HG02623 (cell line): ENCODE measurements at regions not wholly inside any gene's neighbourhood (a gene's known extent, or its start where the extent isn't known, plus 50 kb on each side); places are given as distances from the start of the nearest gene placed in this dataset.

Source experiments
- ATAC-seq: cut with Tn5 transposase; IDR thresholded peaks from one replicate; pipeline ENCODE4 v1.9.1; 2021; ENCODE audit warnings: moderate library complexity; ENCODE audit not compliant: unreplicated experiment

DNA sequence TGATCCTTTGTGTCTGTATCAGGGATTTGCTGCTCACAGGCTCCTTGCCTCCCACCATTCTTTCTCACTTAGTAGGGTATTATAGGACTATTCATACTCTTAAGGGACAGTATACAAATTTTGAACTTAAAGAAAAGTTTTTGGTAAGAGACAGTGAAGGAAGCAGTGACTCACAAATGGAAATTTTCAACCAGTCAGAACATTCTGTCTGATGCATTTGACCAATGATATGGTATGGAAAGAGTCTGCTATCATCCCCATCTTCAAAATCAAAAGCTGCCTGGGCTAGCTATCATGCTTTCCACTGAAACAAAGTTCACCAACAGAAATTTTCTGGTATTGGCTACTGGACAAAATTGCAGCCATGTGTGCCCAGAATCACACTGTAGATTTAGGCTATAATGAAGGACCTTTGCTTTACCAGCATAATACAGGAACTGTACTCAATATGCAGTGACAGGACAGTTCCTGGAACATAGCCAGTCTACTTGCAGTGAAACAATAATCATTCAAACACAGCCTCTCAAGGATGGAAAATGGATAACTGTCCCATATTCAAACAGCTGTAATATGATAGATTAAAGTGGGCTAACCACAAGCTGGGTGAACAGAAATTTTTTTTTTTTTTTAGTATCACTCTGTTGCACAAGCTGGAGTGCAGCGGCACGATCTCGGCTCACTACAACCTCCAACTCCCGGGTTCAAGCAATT lies 109.0 kb upstream of the ACSL4 start:
- ATAC-seq, result no peak

DNA sequence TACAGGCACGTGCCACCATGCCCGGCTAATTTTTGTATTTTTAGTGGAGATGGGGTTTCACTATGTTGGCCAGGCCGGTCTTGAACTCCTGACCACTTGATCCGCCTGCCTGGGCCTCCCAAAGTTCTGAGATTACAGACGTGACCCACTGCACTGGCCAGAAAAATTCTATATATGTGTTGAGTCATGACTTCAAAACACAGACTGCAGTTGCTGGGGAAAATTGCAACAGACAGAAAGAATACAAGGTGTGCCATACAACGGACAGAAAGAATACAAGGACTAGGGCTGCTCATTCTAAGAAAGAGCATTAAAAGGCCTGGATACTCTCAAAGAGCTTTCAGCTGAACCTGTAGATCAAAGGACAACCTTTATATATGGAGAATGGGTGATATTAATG lies 109.6 kb upstream of the ACSL4 start:
- no peak for ATAC-seq

DNA sequence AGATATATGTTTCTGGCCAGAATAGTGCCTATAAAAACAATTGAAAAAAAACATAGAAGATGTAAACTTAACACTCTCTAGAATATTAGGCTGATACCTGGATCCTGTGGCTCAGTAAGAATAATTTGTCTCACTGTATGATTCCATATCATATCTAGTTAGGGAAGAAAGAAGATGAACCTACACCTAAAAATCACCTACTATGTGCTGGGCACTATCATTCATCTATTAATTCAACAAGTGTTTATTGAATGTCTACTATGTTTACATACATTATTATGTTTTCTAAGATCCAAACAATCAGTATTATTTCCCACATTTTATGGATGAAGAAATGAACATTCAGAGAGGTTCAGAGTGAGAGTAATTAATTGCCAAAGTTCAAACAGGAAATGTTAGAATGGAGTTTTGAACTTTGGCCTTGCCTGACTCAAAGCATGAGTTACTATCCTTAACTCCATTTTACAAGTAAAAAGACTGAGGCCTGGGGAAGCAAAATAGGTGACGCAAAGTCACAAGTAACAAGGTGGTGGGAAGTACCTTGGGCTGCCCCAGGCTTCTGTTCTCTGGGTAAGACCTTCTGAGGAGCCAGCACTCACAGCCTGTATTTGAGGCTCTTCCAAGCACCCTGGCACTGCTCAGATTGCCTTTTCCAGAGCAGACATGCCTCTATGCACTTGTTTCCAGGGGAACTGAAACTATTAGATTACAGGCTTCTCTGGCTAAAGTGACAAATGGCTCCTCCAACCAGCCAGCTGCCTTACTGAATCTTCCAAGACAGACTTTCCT lies 111.1 kb upstream of the ACSL4 start:
- ATAC-seq, result no peak

DNA sequence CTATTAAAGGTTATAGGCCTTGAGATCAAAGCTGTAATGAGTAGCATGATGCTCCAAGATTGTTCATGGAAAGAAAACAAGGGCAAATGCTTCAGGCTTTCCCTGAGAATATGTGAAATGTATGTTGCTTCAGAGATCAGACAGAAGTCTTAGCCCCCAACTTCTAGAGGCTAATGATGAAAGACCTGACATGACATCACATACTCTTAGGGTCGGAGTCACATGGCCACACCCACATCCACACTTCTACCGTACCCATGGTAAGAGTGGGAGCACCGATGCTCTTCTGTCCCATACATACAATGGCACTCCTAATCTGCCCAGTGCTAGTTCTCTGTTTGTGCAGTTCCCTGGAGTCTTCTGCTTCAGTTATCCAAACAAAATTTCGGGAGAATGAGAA lies 111.9 kb upstream of the ACSL4 start:
- no peak for ATAC-seq

DNA sequence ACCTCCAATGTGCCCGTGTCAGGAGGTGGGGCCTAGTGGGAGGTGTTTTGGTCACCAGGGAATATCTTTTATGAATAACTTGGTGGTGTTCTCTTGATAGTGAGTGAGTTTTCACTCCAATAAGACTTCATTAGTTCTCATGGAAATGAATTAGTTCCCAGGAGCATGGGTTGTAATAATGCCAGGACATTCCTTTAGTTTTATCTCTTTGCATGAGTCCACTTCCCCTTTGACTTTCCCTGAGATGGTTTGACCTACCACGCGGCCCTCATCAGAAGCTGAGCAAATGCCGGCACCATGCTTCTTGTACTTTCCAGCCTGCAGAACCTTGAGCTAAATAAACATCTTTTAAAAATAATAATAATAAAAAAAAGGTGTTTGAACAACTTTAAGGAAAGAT lies 112.9 kb upstream of the ACSL4 start:
- ATAC-seq, result no peak

DNA sequence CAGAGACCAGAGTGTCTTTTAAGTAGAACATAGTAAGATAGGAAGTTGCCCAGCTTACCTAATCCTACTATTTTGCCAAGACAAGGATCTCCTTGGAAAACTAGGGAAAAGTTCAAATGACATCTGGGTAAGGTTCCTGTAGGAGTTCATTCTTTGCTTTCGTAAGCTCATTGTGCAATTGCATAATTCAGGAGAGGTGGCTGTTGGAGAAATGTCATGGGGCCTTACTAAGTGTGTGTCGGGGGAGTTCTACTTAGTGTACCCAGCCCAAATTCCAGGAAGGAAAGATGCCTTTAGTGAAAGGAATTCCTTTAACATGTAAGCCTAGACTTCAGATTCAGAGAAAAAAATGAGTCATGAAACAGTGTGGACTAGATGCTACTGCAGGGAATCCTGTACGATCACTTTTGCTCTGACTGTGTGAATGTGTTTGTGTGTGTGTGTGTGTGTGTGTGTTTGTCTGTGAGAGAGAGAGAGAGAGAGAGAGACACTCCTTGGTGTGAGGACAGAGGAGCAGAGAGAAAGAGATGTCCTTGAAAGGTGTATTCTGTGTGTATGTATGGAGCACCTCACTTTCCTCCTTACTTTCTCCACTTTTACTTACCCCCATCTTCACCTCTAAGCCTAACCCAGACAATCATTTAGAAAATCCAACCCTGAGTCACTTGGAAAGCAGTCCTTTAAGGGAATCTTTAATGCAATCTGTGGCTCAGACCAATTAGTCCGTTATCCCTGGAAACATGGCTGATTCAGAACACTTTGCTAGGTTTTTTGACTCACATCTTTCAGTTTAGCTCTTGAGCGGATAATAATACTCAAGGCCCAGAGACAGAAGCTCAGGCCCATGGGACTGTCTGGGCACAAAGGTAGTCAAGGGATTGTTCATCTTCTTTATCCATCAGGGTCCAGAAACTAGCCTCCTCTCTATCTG lies 114.5 kb upstream of the ACSL4 start:
- no peak for ATAC-seq

DNA sequence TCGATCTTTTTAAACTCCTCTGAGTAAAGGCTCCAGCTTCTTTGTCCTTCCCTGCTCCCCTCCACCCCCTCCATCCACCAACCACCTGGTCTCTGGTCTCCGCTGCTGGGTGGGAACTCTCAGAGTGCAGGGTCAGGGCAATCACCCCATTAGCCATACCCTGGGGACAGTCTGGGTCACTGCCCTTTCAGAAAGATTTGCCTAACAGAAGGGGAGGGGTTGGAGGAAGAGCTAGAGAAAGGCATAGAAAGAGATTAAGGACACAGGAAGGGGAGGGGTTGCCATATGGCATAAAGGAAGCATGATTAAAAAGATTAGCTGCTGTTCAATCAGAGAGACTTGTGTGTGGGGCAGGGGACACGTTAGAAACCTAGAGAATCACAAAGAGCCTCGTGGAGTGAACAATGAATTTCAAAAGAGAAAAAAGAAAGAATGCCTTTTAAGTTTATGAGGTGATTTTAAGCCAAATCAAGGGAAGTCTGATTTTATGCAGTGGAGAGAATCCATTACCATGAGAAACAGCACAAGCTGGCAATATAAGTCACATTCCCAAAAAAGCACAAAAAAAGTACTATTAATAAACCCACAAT lies 115.5 kb upstream of the ACSL4 start:
- peak; percentile 76 for ATAC-seq

DNA sequence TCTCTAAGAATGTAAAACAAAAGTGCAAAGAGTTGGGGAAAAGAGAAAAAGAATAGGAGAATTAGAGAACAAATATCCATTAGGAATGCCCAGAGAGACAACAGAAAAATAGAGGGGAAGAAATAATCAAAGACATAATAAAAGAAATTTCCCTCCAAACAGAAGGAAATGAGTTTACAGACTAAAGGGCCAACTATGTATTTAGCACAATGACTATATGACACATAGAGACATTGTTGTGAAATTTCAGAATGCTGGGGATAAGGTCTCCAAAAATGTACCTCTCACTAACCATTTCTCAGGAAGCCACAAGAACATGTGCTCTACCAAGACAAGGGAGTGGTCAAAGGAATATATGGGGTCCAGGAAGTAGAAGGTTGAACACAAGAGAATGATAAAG lies 121.0 kb upstream of the ACSL4 start:
- no peak for ATAC-seq

DNA sequence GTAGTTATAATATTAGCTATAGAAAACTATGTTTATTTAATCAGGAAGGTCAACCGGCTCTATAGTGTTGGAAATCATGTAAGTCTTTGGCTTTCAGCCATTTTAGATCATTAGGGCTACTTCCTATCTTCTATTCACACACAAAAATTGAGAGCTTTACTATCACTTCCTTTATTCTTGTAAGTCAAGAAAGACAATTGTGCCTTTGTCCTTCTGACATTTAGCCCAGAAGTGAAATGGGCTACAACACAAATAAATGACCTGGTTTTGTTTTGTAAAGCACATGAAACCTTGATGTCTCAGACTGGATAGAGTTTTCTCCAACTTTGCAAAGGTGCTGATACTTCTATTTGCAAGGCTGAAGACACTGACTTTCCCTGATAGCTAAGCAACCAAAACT lies 122.4 kb upstream of the ACSL4 start:
- no peak for ATAC-seq

DNA sequence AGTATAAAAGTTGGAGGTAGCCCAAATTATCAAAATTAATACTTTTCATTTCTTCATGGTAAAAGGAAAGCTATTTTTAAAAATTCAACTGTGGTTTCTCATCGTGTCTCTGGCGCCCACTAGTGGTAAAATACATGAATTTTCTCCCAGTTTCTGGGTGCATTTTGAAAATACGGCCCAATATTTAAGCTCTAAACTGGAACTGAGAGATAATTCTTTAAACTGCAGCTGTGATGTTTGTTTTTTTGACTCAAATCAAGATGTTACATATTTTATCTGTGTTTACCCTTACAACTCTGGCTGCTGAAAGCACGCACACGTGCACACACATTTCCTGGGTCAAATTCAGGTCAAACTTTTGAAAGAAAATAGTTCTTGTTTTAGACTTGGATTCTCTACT lies 123.9 kb upstream of the ACSL4 start:
- no peak for ATAC-seq

DNA sequence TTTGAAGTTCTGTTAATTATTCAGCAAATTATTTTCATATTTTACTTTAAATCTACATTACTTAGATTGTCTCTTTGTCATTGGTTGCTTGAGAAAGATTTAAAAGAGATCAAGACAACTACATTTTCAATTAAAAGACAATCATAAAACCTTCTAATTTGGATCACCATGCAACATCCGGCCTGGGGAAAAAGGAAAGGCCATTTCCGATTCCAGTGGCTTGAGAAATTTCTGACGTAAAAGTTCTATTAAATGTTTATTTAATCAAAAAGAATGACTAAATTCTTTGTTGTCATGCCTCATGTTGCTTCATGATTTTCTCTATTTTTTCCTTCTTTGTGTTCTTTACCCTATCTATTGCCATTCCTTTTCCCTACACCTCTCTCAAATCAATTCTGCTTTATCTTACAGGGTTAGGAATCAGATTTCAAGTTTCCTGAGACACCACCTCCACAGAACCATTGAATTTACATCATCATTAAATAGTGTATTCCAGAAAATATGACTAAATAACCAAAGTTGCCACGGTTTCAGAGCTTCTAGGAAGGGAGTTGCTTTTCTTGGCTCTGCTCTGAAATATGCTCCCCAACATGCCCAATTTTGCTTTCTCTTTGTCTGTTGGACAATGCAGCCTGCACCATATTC lies 124.6 kb upstream of the ACSL4 start:
- ATAC-seq, result no peak

DNA sequence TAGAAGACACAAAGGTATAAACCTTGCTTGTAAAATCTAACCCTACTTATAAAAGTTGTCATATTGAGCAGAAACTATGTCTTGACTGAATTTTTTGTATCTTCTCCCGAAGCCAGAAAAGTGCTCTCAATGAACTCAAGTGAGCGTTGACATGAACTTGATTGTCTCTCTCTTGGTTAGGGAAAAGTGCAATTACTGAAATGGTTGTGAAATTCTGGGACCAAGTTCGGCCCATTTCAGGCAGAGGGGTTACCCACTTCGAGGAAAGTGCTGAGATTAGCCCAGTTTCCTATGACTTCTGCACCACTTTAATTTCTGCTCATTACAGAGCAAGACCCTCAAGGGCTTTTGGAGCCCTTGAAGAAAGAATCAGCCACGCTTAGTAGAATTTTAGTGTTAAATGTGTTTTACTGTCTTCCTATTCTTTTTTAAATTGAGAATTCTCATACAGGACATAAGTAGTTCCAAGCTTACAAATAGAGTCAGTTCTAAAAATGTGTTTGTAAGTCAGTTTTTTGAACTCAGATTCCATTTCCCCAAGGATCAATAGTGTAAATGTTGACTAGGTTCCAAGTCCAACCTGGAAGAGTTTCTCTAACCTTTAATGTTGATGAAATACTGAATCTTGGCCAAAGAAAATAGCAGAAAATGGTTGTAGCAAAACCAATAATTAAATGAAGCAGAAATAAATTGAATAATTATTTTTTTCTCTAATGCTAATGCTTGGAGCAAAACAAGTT lies 125.7 kb upstream of the ACSL4 start:
- no peak for ATAC-seq

DNA sequence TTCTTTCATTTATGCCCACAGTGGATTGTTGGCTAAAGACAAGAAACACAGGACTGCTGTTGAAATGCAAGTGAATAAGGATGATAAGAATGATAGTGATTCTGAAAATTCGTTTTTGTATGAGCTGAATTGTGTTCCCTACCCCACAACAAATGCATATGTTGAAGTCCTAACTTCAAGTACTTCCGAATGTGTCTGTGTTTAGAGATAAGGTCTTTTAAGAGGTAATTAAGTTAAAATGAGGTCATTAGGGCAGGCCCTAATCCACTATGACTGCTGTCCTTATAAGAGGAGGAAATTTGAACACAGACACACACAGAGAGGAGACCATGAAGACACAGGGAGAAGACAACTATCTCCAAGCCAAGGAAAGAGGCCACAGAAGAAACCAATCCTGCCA lies 126.6 kb upstream of the ACSL4 start:
- ATAC-seq, result no peak

DNA sequence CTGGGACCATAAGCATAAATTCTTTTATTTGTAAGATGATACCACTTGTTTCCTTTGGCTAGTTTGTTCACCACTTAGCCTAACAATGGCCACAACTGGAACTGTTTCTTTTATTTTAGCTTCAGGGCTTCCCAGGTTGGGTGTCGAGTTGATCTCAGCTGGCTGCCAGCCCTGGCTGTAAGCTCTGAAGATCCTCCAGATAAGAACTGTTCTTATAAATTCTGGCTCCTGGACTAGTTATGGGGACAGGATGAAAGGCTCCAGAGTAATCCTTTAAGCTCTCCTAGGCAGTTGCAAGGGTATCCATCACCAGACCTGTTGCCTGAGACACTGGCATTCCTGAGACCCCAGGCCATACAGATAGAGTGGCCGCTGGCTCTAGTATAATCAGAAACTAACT lies 129.4 kb upstream of the ACSL4 start:
- ATAC-seq, result no peak

DNA sequence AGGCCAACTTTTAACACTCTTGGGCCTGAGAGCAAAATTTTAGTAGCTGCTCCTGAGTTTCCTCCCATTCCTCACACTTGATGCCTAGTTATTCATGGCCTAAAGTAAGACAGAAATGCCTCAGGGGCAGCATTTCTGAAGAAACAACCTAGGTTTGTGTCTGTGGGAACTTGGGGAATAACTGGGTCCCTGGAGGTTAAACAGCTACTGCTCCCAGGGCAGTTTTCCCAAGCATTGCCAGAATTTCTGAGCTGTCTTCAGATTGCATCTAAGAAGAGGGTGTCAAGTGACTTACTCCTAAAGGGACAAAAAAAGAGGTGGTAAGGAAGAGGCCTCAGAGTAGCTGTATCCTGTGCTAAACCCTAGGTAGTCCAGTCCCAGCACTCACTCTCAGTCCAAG lies 130.8 kb upstream of the ACSL4 start:
- ATAC-seq, result no peak

DNA sequence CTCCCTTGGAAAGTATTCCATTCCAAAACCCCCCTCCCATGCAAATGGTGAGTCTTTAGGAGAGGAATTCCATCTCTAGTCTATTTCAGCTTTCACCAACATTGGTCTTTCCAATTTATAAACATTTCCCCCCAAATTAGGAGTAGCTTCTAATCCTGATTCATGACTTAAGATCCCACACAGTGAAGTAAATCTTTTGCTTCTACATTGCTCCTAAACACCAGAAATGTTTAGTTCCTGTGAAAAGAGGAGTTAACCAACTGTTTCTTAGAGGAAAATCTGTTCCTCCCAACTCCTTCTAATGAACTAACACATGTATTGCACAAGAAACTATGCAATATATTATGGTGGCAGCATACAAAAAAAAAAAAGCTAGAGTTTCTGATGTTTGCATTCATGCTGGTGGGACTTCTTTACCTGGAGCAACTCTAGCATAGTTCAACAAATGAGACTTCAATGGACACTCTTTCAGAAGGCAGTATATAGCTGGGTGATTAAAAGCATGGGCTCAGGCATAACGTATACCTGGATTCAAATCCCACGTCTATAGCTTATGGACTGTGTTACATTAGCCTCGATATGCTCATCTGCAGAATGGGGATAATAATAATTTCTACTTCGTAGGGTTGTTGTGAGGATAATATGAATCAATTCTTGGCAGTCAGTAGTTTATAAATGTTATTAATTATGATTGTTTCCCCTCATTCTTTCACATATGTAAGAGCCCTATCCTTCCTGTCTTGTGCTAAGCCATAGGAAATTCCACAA lies 131.6 kb upstream of the TMEM164 start:
- ATAC-seq, result no peak

DNA sequence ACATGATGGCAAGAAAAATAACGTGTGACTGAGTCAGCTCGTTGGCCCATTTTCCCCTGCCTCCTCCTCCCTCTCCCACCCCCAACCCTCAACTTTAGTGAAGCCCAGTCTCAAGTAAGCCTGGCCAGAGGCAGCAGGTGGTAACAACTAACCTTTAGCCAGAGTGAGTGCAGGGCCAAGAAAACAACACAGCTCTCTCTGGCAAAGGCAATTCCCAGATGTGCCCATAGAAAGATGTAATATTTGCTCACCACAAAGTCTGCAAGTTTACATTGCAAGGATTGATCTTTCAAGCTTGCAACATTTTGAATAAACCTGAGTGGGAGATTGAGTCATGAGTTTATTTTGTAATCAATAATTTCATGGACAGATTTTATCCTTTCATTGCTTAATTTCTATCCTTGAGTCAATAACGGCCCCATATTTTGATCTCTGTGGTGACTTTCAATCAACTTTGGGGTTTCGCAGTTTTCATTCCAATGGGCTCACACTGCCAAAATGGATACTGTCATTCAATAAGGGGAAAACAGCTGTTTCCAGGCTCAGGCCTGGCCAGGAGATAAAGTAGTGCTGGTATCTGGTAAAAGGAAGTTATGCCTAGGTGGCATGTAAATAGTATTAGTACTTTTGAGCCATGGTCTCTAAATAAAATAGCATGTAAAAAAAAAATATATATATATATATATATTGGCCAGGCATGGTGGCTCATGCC lies 130.7 kb upstream of the TMEM164 start:
- ATAC-seq, result no peak

DNA sequence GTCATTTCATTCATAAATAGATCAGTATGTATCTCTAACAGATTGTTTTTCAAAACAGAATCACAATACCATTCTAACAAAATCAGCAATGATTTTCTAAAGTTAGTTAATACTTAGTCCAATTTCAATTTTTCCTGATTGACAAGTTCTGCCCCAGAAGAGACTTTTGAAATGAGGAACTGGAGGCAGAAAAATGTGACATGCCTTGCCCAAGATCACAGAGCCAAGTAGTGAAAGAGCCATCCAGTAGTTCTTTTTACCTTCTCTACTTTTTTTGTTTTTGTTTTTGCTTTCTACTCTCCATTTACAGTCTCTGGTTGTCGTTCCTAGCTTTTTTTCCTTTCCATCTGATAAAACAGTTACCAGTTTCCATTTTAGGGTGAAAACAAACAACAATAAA lies 129.3 kb upstream of the TMEM164 start:
- no peak for ATAC-seq

DNA sequence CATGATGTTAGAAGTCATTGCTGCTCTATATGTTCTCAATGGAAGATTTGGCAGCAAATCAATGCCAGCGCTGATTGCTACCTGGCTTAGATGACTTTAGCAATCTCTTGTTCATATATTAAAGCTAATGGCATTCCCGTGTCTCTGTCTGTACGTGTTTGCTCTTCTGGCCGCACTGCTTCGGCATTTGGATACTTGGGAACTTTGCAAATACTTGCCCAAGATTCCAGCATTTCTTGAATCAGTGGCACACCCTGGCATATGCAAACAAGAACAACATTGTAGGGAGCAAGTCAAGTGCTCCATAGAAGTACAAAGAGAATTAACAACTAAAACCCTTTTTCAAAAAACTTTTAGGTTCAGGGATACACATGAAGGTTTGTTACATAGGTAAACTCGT lies 128.9 kb upstream of the TMEM164 start:
- ATAC-seq, result no peak
